Activated CD8-positive, alpha-beta T cell treated with anti-CD3 and anti-CD28 coated beads, Interleukin-2, amount 10 ng/mL, durations not matched to agents 7 days and 5 days (primary cell): ENCODE measurements at regions not wholly inside any gene's neighbourhood (a gene's known extent, or its start where the extent isn't known, plus 50 kb on each side); places are given as distances from the start of the nearest gene placed in this dataset.

Experiments
- ATAC-seq: fragments of 150-1000 bp; cut with Tn5 transposase; one replicate; pipeline ENCODE4 v1.10.0; 2021; ENCODE audit warnings: moderate library complexity
- CTCF ChIA-PET: fragments of 350-600 bp; sonication (Branson Sonifier 250); formaldehyde crosslinking; loops from one replicate; lab custom pipeline; 2021; ENCODE audit warnings: antibody characterized with exemption; lab: Charles Lee
- POLR2A ChIA-PET: fragments of 350-600 bp; sonication (Branson Sonifier 250); formaldehyde crosslinking; loops from one replicate; lab custom pipeline; 2021; ENCODE audit warnings: antibody characterized with exemption; lab: Charles Lee
- DNase-seq: peaks from one replicate; pipeline ENCODE4 v3.0.0-alpha.2; 2020
- H3K27ac Mint-ChIP-seq: one replicate; pipeline ENCODE4 v1.8.0; 2021; ENCODE audit warnings: mild to moderate bottlenecking, mixed read lengths
- H3K27me3 Mint-ChIP-seq: one replicate; pipeline ENCODE4 v1.8.0; 2021; ENCODE audit warnings: low read depth, mixed read lengths
- H3K36me3 Mint-ChIP-seq: one replicate; pipeline ENCODE4 v1.8.0; 2021; ENCODE audit warnings: low read depth, mixed read lengths
- H3K4me1 Mint-ChIP-seq: one replicate; pipeline ENCODE4 v1.8.0; 2021; ENCODE audit warnings: low read depth, mixed read lengths
- H3K4me3 Mint-ChIP-seq: one replicate; pipeline ENCODE4 v1.8.0; 2021; ENCODE audit warnings: mild to moderate bottlenecking, mixed read lengths
- H3K9me3 Mint-ChIP-seq: one replicate; pipeline ENCODE4 v1.8.0; 2022; ENCODE audit warnings: mixed read lengths; ENCODE audit not compliant: insufficient read depth

DNA sequence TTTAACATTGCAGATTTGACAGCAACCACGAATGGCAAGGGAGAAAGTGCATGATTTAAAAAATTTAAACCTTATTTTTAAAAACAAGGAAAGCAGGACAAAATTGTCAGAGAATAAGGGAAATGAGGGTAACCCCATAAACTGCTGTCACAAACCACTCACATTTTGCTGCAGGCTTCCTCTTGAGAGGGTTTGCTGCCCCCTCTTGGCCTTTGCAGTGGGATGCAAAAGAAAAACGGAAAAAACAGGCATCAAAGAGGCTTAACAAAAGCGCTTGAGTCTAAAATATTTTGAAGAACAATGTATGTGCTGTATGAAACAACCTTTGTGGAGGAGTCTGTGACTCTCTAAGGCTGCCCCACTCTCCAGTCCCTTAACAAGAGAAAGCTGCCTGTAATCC is 91.6 kb downstream of the TMX3 start:
- CTCF ChIA-PET, result no interaction called here
- Mint-ChIP-seq H3K9me3 (no peaks in the 10 kb centered on the region), H3K4me1 (no peaks in the 10 kb centered on the region), H3K36me3 (no peaks in the 10 kb centered on the region), H3K27ac (no peak overlapping the region), H3K4me3 (no peak overlapping the region), H3K27me3 (no peaks in the 10 kb centered on the region)
- POLR2A ChIA-PET, result no interaction called here
- ATAC-seq, result no peak
- DNase-seq, result peak; percentile 31

DNA sequence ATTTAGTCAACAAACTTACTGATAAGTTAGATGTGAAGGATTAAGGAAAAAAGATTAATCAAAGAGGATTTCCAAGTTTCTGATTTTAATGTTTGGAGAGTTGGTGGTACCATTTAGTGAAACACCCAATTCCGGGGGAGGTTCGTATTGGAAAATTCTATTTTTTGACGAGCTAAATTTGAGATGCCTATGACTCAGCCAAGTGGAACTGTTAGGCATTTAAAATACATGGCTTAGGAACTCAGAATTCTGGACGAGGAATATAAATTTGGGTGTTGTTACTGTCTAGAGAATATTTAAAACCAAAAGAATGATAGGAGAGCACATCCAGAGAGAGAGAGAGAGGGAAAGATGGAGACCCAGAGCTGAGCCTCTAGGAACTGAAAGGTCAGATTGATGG is 103.6 kb downstream of the TMX3 start:
- ChIA-PET CTCF (no interaction called here), POLR2A (no interaction called here)
- no peak overlapping the region for H3K27ac Mint-ChIP-seq
- ATAC-seq (no peak), DNase-seq (no peak)
- no peaks in the 10 kb centered on the region for H3K4me1 Mint-ChIP-seq
- H3K9me3 Mint-ChIP-seq, result no peaks in the 10 kb centered on the region
- H3K27me3 Mint-ChIP-seq, result peaks cover 2% of the 10 kb centered on the region
- H3K36me3 Mint-ChIP-seq, result no peaks in the 10 kb centered on the region
- no peak overlapping the region for H3K4me3 Mint-ChIP-seq

- Mint-ChIP-seq H3K4me1 (no peaks in the 10 kb centered on the region), H3K27ac (no peak overlapping the region), H3K9me3 (no peaks in the 10 kb centered on the region), H3K27me3 (no peaks in the 10 kb centered on the region), H3K4me3 (no peak overlapping the region), H3K36me3 (no peaks in the 10 kb centered on the region)
- ChIA-PET POLR2A (no interaction called here), CTCF (no interaction called here)
- ATAC-seq, result no peak
- no peak for DNase-seq
Measured at GRCh38 chr18:68608851-68609490, 105.9 kb downstream of the TMX3 start.

- no peaks in the 10 kb centered on the region for H3K27me3 Mint-ChIP-seq
- no peak overlapping the region for H3K4me3 Mint-ChIP-seq
- no peaks in the 10 kb centered on the region for H3K4me1 Mint-ChIP-seq
- POLR2A ChIA-PET, result no interaction called here
- no peak for DNase-seq
- H3K9me3 Mint-ChIP-seq, result no peaks in the 10 kb centered on the region
- ATAC-seq, result no peak
- no peaks in the 10 kb centered on the region for H3K36me3 Mint-ChIP-seq
- no peak overlapping the region for H3K27ac Mint-ChIP-seq
- CTCF ChIA-PET, result no interaction called here
Measured at GRCh38 chr18:68607852-68608251, 107.1 kb downstream of the TMX3 start.

GRCh38 chr18:68604256-68604655 is 110.7 kb downstream of the TMX3 start:
- Mint-ChIP-seq H3K4me1 (no peaks in the 10 kb centered on the region), H3K9me3 (no peaks in the 10 kb centered on the region), H3K36me3 (no peaks in the 10 kb centered on the region), H3K27ac (no peak overlapping the region), H3K27me3 (no peaks in the 10 kb centered on the region), H3K4me3 (no peak overlapping the region)
- ATAC-seq, result no peak
- CTCF ChIA-PET, result no interaction called here
- POLR2A ChIA-PET, result no interaction called here
- no peak for DNase-seq

DNA sequence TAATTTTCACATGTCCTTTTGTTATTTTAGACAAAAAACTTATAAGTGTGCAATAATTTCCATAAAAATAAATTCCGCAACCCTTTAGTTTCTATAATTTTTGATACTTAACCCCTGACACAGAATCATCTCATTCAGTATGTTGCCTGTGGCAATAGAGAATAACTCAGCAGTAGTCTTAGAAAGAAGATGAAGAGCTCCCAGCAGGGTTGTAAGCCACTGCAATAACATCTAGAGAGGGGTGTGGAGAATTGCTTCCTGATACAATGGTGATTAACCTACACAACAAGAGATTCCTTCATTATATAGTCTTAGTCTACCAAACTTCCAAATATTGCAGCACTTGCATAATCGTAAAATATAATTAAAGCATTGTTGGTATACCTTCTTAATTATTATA is 118.9 kb downstream of the TMX3 start:
- POLR2A ChIA-PET, result no interaction called here
- no peak for ATAC-seq
- H3K36me3 Mint-ChIP-seq, result no peaks in the 10 kb centered on the region
- DNase-seq, result no peak
- H3K9me3 Mint-ChIP-seq, result no peaks in the 10 kb centered on the region
- no peak overlapping the region for H3K4me3 Mint-ChIP-seq
- CTCF ChIA-PET, result no interaction called here
- no peaks in the 10 kb centered on the region for H3K27me3 Mint-ChIP-seq
- no peaks in the 10 kb centered on the region for H3K4me1 Mint-ChIP-seq
- H3K27ac Mint-ChIP-seq, result no peak overlapping the region

DNA sequence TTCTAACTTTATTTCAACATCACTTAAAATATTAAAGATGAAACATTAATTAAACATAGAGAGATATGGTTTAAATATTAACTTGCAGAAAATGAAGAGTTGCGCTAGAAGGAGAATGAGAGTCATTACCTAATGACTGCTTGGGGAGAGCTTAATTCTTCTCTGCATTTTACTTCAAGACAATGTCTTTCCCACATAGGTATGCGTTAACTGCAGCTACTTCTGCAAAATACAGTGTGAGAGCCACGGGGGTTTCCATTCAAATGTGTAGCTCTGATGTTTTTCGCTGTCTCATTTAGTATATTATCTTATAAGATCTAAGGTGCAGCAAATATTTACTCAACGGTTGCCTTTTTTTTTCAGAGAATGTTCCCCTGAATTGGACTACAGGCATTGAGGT is 126.7 kb downstream of the TMX3 start:
- Mint-ChIP-seq H3K36me3 (no peaks in the 10 kb centered on the region), H3K27me3 (no peaks in the 10 kb centered on the region), H3K27ac (no peak overlapping the region), H3K4me3 (no peak overlapping the region), H3K9me3 (no peaks in the 10 kb centered on the region), H3K4me1 (no peaks in the 10 kb centered on the region)
- ATAC-seq, result no peak
- ChIA-PET CTCF (no interaction called here), POLR2A (no interaction called here)
- DNase-seq, result no peak

- no peak for ATAC-seq
- POLR2A ChIA-PET, result no interaction called here
- Mint-ChIP-seq H3K4me3 (no peak overlapping the region), H3K36me3 (no peaks in the 10 kb centered on the region), H3K9me3 (no peaks in the 10 kb centered on the region), H3K27ac (no peak overlapping the region), H3K4me1 (no peaks in the 10 kb centered on the region), H3K27me3 (no peaks in the 10 kb centered on the region)
- DNase-seq, result no peak
- CTCF ChIA-PET, result no interaction called here
Measured at GRCh38 chr18:68583685-68584084, 131.2 kb downstream of the TMX3 start.

- Mint-ChIP-seq H3K4me1 (no peaks in the 10 kb centered on the region), H3K27ac (no peak overlapping the region), H3K36me3 (no peaks in the 10 kb centered on the region), H3K27me3 (peaks cover 2% of the 10 kb centered on the region), H3K4me3 (no peak overlapping the region), H3K9me3 (no peaks in the 10 kb centered on the region)
- CTCF ChIA-PET, result no interaction called here
- DNase-seq (no peak), ATAC-seq (no peak)
- POLR2A ChIA-PET, result interaction anchor here (0.7 kb wide), 1 partner anchor 137 kb away, joined by 3 read pairs; no protein-coding TSS in a partner anchor
Measured at GRCh38 chr18:68574311-68574710, 140.6 kb downstream of the TMX3 start.

DNA sequence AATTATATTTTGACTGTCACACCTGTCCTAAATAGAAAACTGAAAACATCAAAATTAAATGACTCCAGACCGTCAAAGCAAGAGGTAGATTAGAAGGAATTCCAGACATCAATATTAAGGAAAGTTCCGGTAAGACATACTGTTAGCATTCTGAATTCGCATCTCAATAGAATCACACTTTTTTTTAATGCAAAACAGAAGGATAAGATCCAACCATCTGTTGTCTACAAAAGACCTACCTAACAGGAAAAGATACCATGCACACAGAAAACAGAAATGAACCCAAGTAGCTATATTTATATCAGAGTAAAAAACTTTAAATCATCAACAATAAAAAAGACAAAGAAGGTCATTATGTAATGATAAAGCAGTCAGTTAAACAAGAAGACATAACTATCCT is 145.0 kb downstream of the TMX3 start:
- no peaks in the 10 kb centered on the region for H3K36me3 Mint-ChIP-seq
- CTCF ChIA-PET, result no interaction called here
- ATAC-seq, result no peak

GRCh38 chr18:68568364-68569155 is 146.3 kb downstream of the TMX3 start:
- Mint-ChIP-seq H3K4me3 (no peak overlapping the region), H3K4me1 (no peaks in the 10 kb centered on the region), H3K36me3 (no peaks in the 10 kb centered on the region), H3K27me3 (peaks cover 2% of the 10 kb centered on the region), H3K27ac (no peak overlapping the region), H3K9me3 (no peaks in the 10 kb centered on the region)
- ChIA-PET CTCF (no interaction called here), POLR2A (no interaction called here)
- DNase-seq (no peak), ATAC-seq (no peak)

More for the DNA sequence above, 145.0 kb downstream of the TMX3 start:
- no peak overlapping the region for H3K4me3 Mint-ChIP-seq
- H3K4me1 Mint-ChIP-seq, result no peaks in the 10 kb centered on the region
- POLR2A ChIA-PET, result no interaction called here
- no peak overlapping the region for H3K27ac Mint-ChIP-seq
- peaks cover 2% of the 10 kb centered on the region for H3K27me3 Mint-ChIP-seq
- DNase-seq, result no peak
- H3K9me3 Mint-ChIP-seq, result no peaks in the 10 kb centered on the region

DNA sequence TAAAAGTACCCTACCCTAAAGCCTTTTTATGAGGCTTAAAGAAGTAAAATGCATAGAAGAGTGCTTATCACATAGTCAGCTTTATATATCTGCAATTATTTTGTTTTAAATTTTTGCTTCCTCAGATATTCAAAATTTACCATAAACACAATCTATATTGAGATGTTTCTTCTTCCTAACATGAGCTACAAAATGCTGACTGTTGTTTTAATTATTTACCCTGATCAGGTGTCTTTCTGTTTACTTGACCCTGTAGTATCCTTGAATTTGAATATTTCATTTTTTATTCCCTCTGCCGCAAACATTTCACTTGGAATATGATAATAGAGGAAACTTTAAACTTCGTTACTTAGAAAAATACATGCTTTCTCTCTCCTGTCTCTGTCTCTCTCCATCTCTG is 147.9 kb downstream of the TMX3 start:
- Mint-ChIP-seq H3K27me3 (peaks cover 2% of the 10 kb centered on the region), H3K36me3 (no peaks in the 10 kb centered on the region), H3K4me1 (no peaks in the 10 kb centered on the region), H3K4me3 (no peak overlapping the region), H3K9me3 (no peaks in the 10 kb centered on the region), H3K27ac (no peak overlapping the region)
- CTCF ChIA-PET, result no interaction called here
- ATAC-seq (no peak), DNase-seq (no peak)
- POLR2A ChIA-PET, result no interaction called here
